HG03439 (cell line): ENCODE measurements at regions not wholly inside any gene's neighbourhood (a gene's known extent, or its start where the extent isn't known, plus 50 kb on each side); places are given as distances from the start of the nearest gene placed in this dataset.
"Not testable (repeated sequence)": the region's sequence is repeated elsewhere in the genome, so short reads cannot be mapped to it uniquely, and the experiment has no call there.

Source experiments
- ATAC-seq: cut with Tn5 transposase; IDR thresholded peaks from one replicate; pipeline ENCODE4 v1.9.1; 2021; ENCODE audit warnings: mild to moderate bottlenecking, moderate library complexity; ENCODE audit not compliant: unreplicated experiment

DNA sequence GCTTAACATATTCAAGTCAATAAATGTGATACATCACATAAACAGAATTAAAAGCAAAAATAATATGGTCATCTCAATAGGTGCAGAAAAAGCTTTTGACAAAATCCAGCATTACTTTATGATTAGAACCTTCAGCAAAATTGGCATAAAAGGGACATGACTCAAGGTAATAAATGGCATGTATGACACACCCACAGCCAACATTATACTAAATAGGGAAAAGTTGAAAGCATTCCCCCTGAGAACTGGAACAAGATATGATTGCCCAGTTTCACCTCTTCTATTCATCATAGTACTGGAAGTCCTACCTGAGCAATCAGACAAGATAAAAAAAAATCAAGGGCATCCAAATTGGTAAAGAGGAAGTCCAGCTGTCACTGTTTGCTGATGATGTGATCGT, 594.7 kb downstream of the DIPK2A start:
- no peak for ATAC-seq

- no peak for ATAC-seq
These were observed 598.0 kb downstream of the DIPK2A start for GRCh38 chr3:144569651-144570050.

GRCh38 chr3:144583871-144584270, 612.2 kb downstream of the DIPK2A start:
- no peak for ATAC-seq

- ATAC-seq: no peak
These were observed 613.8 kb downstream of the DIPK2A start for GRCh38 chr3:144585408-144585807.

DNA sequence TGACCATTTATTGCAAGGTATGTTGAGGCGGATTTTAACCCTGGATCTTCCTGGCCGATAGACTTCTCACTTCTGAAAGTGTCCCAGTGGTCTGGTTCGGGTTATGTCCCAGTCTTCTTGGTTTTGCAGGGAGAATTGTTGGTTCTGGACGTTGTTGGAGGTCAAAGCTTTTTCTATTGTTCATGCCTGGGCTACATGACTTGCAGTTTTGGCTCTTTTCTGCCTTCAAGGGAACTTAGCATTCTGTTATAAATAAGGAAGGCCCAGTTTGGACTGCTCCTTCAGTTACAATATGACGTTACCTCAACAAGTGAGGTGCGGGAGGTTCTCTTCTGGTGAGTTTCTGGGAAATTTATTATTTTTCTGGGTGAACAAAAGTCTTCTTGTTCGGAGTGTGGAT, 614.3 kb downstream of the DIPK2A start:
- no peak for ATAC-seq

GRCh38 chr3:144586382-144586781, 614.8 kb downstream of the DIPK2A start:
- ATAC-seq: no peak

- ATAC-seq: no peak
These were observed 619.2 kb downstream of the DIPK2A start for GRCh38 chr3:144590854-144591253.

DNA sequence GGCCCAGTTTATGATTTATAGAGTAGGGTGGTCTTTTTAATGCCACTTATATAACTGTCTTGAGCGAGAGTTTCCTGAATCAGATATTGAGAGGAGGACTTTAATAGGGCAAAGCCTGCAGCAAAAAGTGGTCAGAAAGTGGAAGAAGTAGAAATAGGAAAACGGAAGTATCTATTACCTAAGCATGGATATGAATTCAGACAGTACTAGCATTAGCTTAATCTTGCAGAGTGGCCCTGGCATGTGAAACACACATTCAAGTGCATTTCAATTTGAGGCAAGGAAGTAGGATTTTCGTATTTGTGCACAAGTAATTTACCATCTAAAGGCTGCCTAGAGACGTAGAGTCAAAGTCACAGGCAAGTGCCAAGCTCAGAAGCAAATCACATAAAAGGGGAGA, 622.3 kb downstream of the DIPK2A start:
- no peak for ATAC-seq

DNA sequence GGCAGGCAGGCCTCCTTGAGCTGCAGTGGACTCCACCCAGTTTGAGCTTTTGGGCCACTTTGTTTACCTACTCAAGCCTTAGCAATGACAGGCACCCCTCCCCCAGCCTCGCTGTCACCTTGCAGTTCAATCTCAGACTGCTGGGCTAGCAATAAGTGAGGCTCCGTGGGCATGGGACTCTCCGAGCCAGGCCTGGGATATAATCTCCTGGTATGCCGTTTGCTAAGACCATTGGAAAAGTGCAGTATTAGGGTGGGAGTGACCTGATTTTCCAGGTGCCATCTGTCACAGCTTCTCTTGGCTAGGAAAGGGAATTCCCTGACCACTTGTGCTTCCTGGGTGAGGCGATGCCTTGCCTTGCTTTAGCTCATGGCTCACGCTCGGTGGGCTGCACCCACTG, 648.6 kb downstream of the DIPK2A start:
- ATAC-seq: not testable (repeated sequence)

DNA sequence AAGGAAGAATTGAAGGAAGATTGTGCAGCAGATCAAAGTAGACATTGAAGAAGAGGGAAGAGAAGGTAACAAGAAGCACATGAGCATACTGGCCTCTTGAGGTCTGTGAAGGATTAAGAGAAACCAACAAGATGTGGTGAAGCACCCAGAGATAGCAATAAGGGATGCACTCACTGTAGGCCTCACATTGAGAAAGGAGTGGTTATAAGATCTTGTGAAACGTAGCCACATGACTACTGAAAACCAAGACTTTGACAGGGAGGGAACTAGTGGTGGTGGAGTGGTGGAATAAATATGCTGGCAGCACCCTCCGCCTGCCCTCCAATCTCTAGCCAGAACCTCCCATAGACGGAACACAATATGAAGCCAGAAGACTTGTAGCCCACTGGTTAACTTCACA, 651.2 kb downstream of the DIPK2A start:
- no peak for ATAC-seq

- ATAC-seq: no peak
These were observed 653.0 kb downstream of the DIPK2A start for GRCh38 chr3:144624656-144625055.

DNA sequence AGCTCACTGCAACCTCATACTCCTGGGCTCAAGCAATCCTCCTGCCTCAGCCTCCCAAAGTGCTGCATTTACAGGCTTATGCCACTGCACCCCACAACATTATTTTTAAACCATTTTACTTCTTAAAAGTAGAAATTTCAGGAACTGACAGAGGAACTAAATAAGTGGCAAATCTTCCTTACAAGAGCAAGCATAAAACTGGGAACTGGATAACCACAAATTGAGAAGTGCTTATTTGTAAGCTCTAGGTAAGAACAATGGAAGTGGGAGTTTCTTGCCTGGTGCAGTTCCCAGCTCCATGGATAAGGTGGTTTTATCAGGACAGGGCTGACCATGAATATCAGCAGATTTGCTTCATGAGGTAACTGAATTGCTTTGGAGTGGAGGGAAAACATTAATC, 655.2 kb downstream of the DIPK2A start:
- ATAC-seq: no peak

DNA sequence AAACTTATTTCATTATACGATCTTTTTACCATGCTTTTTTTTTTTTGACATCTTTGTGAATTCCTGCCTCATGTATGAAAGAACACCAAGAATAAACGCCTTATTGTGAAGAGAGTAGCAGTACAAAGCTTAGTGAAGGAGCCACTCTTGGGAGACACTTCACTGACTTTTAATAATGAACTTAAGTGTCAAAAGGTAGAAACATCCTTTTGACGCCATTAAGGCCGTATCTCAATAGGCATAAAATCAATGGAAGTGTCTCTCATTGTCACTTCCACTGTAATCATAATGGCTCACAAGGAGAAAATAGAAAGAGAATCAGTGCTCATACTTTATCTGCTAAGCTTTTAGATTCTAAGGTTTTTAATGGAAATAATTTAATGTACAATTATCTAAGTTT, 657.8 kb downstream of the DIPK2A start:
- no peak for ATAC-seq

GRCh38 chr3:144636833-144637232, 665.2 kb downstream of the DIPK2A start:
- ATAC-seq: no peak

DNA sequence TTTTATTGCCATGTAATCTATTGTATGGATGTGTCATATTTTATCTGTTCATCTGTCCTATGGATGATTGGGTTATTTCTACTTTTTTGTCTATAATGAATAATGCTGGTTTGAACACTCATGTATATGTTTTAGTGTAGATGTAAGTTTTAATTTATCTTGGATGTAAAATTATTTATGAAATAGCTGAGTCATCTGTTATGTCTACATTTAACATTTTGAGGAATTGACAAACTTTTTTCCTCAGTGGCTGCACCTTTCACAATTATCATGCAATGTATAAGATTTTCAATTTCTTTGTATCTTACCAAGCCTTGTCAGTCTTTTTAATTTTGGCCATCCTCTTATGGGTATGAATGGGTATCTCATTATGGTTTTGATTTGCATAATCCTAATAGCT, 666.4 kb downstream of the DIPK2A start:
- no peak for ATAC-seq

DNA sequence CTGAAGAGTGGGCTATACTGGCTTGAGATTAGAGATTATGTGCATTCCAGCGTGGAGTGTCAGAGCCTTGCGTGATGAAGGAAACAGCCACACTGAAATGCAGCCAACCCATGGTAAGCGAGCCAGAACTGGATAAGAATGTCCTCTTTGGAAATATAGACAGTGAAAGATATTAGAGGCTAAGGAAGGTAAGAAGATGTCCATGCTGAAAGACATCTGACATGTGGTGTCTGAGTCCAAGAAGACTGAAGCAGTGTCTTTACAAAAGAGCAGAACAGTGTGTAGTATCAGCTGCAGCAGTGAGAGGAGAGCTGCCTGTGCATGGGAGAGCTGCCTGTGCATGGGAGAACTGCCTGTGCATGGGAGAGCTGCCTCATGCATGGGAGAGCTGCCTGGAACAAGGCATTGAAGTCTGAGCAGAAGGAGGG, 672.2 kb downstream of the DIPK2A start:
- ATAC-seq: no peak

GRCh38 chr3:144645300-144645699, 673.7 kb downstream of the DIPK2A start:
- no peak for ATAC-seq

DNA sequence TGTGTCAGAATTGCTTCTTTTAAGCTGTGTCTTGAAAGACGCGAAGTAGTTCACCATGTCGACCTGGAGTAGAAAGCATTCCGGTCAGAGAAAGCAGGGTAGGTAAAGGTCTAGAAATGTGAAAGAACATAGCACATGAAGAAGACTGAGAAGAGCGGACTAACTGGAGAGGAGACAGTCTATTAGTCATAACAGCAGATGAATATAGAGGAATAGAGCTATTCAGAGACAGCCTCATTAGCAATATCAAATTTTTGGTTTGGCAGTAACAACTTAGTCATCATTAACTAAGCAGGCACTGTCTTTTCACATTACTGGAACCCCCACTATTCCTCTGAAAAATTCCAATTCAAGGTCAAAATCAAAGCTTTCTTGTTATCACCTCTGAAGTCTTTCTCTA, 678.8 kb downstream of the DIPK2A start:
- ATAC-seq: no peak

GRCh38 chr3:144652573-144652972, 681.0 kb downstream of the DIPK2A start:
- no peak for ATAC-seq

DNA sequence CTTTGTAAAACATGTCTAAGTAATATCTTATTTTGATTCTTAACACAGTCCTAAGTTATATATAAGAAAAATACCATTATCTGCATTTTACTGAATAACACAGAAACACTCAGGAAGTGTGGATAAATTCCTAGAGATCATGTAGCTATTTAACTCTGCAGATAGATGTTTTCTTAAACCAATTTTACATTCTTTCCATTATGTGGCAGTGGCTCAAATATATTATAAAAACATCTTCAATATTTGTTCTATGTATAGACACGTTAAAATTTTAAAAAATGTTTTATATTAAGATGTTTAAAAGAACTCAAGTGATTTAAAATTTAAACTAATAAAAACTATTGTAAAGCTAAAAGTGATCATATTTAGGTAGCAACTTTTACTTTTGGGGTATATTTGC, 683.8 kb downstream of the DIPK2A start:
- no peak for ATAC-seq

- no peak for ATAC-seq
These were observed 688.6 kb downstream of the DIPK2A start for GRCh38 chr3:144660186-144660585.

GRCh38 chr3:144662729-144663128, 691.1 kb downstream of the DIPK2A start:
- no peak for ATAC-seq

DNA sequence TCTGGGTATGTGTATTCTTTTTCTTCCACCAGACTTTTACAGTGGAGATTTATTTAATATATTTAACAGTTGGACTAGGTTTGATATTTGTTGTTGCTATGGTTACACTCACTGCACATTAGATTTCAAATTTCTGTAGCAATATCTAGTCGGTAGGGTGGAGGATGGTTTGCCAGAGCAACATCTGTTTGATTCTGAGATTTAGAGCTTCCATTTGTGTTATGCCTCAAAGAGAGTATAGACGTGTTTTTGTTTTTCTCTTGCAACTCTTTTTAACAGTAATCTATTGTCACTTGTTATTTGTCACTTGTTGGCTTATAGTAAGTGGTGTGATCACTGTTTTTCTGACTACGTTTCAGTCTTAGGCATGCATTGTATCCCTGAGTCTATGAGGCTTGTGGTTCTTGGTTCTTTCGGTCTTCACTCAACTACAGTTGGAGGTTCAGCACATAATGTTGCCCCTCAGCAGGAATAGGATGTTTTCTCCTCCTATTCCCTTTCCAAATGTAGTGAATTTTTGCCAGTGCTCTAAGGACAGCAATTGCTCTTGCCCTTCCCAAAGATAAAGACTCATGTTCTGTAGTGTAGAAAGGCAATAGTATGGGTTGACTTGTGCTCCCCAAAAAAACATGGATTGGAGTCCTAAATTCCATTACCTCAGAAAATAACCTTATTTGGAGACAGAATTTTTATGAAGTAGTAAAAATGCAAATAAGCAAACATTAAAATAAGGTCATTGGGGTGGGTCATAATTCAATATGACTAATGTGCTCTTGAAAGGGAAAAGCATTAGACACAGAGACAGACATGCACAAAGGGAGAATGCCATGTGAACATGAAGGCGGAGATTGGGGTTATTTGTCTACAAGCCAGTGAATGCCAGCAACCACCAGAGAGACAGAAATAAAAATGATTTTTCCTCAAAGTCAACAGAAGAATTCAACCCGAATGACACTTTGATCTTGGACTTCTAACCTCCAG, 692.1 kb downstream of the DIPK2A start:
- no peak for ATAC-seq
